Esophagus squamous epithelium (tissue), 4 donors: ENCODE measurements at regions not wholly inside any gene's neighbourhood (a gene's known extent, or its start where the extent isn't known, plus 50 kb on each side); places are given as distances from the start of the nearest gene placed in this dataset.

Experiments
- CTCF ChIP-seq, 6 experiments: fragments of 450-650 bp in 4 of 6; fragments of 200-600 bp in 2 of 6; sonication (generic) in 2 of 6; IDR thresholded peaks; one replicate each; pipeline ENCODE4 v1.5.1; 2016 to 2019; ENCODE audit warnings: antibody characterized with exemption in 6 of 6, mild to moderate bottlenecking in 4 of 6, moderate library complexity in 4 of 6
- POLR2A ChIP-seq, 4 donors: fragments of 450-650 bp; IDR thresholded peaks; one replicate each; pipeline ENCODE4 v1.6.1; 2017; ENCODE audit warnings: antibody characterized with exemption in 4 of 4, mild to moderate bottlenecking in 4 of 4, moderate library complexity in 3 of 4

GRCh38 chr16:5665834-5666233 is 568.2 kb upstream of the EEF2KMT start:
- no peak for TF ChIP-seq CTCF (IDR thresholded peaks at IDR 0.05)
- TF ChIP-seq POLR2A (IDR thresholded peaks at IDR 0.05), result no peak
